ENCODE measurements at regions not wholly inside any gene's neighbourhood (a gene's known extent, or its start where the extent isn't known, plus 50 kb on each side); places are given as distances from the start of the nearest gene placed in this dataset.

DNA sequence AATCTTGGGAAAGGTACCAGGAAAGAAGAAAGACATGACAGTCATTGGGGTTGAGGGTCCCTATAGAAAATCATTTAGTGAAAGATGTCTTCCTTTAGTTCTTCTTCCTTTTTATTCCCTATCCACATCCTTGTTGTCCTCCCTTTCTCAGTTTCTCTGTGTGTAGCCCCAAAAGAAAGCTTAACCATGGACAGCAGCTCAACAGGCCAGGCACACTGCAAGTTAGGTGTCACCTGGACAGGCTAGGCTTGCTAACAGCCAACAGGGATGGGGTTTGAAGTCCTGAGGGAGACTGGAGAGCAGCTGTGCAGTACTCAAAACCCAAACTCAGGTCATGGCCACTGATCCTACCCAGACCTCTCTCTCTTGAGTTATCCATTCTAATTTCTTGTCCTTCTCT is 543.1 kb downstream of the TUSC7 start:
- Histone ChIP-seq H3K9me3 (replicated peaks in 1 of 3) (no peaks in the 10 kb centered on the region), H3K4me1 (replicated peaks in 1 of 2) (peaks cover 0 to 11% of the 10 kb centered on the region in 2 donors), H3K27me3 (no peaks in the 10 kb centered on the region), H3K27ac (no peak overlapping the region), H3K4me3 (no peak overlapping the region), H3K36me3 (replicated peaks in 1 of 2) (no peaks in the 10 kb centered on the region)
- no peak for DNase-seq
- no peak for TF ChIP-seq CTCF (IDR thresholded peaks at IDR 0.05)
- TF ChIP-seq POLR2A (IDR thresholded peaks at IDR 0.05): no peak
- intact Hi-C loops (cut with DNase I): no loop called here

- H3K4me3 ChIP-seq: no peak overlapping the region
- H3K9me3 ChIP-seq (replicated peaks in 1 of 3): no peaks in the 10 kb centered on the region
- H3K27ac ChIP-seq: no peak overlapping the region
- no peaks in the 10 kb centered on the region for H3K36me3 ChIP-seq (replicated peaks in 1 of 2)
- intact Hi-C loops (cut with DNase I): no loop called here
- H3K4me1 ChIP-seq (replicated peaks in 1 of 2): peaks cover 0 to 10% of the 10 kb centered on the region in 2 donors
- TF ChIP-seq POLR2A (IDR thresholded peaks at IDR 0.05): no peak
- TF ChIP-seq CTCF (IDR thresholded peaks at IDR 0.05): no peak
- H3K27me3 ChIP-seq: no peaks in the 10 kb centered on the region
- WGBS, 4 donors: 87 to 100% (median 98%) methylated on average over 2 of the region's 2 CpGs
- no peak for DNase-seq
Measured at GRCh38 chr3:117253636-117254035, 544.1 kb downstream of the TUSC7 start.

DNA sequence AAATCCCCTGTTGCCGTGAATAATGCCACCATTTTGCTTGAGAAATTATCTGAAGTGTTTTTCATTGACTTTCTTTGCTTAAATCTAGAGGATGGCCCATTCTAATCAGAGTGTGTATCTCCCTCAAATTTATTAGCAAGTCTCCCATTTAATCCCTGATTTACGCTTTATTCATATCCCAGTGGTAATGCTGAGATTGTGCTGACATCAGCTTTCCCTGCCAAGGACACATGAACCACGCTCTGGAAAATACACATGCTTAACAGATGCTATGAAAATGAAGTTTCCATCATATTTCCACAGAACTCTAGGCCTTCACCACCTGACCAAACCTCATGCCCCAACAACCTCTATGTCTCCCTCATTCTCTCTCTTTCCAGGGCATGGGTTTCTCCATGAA is 545.4 kb downstream of the TUSC7 start:
- intact Hi-C loops (cut with DNase I): no loop called here
- TF ChIP-seq POLR2A (IDR thresholded peaks at IDR 0.05) (no peak), CTCF (IDR thresholded peaks at IDR 0.05) (no peak)
- WGBS, 4 donors: 88 to 95% (median 90%) methylated on average over 3 of the region's 3 CpGs

GRCh38 chr3:117255736-117256135 is 546.2 kb downstream of the TUSC7 start:
- H3K27ac ChIP-seq: no peak overlapping the region
- H3K4me1 ChIP-seq (replicated peaks in 1 of 2): no peaks in the 10 kb centered on the region
- H3K4me3 ChIP-seq: no peak overlapping the region
- H3K36me3 ChIP-seq (replicated peaks in 1 of 2): no peaks in the 10 kb centered on the region
- no peaks in the 10 kb centered on the region for H3K9me3 ChIP-seq (replicated peaks in 1 of 3)
- TF ChIP-seq POLR2A (IDR thresholded peaks at IDR 0.05) (no peak), CTCF (IDR thresholded peaks at IDR 0.05) (no peak)
- no peak for DNase-seq
- intact Hi-C loops (cut with DNase I): no loop called here
- WGBS, 4 donors: 89 to 96% (median 92%) methylated on average over 1 of the region's 1 CpG
- no peaks in the 10 kb centered on the region for H3K27me3 ChIP-seq

More for the DNA sequence above, 545.4 kb downstream of the TUSC7 start:
- Histone ChIP-seq H3K27me3 (no peaks in the 10 kb centered on the region), H3K4me3 (no peak overlapping the region), H3K36me3 (replicated peaks in 1 of 2) (no peaks in the 10 kb centered on the region), H3K9me3 (replicated peaks in 1 of 3) (no peaks in the 10 kb centered on the region), H3K27ac (no peak overlapping the region), H3K4me1 (replicated peaks in 1 of 2) (no peaks in the 10 kb centered on the region)
- no peak for DNase-seq

Data from adrenal gland (tissue), 9 donors.